ENCODE measurements at regions not wholly inside any gene's neighbourhood (a gene's known extent, or its start where the extent isn't known, plus 50 kb on each side); places are given as distances from the start of the nearest gene placed in this dataset.

- no peaks in the 10 kb centered on the region for H3K27me3 ChIP-seq (ENCODE audit: control insufficient read depth, insufficient read depth, low read length)
- H3K4me3 ChIP-seq (ENCODE audit: low read length): no peak overlapping the region
- no peaks in the 10 kb centered on the region for H3K36me3 ChIP-seq (ENCODE audit: control insufficient read depth, insufficient read depth, low read length)
- H3K9me3 ChIP-seq (ENCODE audit: control insufficient read depth, low read length): no peaks in the 10 kb centered on the region
- H3K9ac ChIP-seq (ENCODE audit: low read length): no peak overlapping the region
- no peaks in the 10 kb centered on the region for H3K4me1 ChIP-seq (ENCODE audit: control insufficient read depth, insufficient read depth, low read length)
These were observed 240.0 kb downstream of the TEX36 start for GRCh38 chr10:125442856-125443540.

- Histone ChIP-seq H3K9ac (ENCODE audit: low read length) (no peak overlapping the region), H3K36me3 (ENCODE audit: control insufficient read depth, insufficient read depth, low read length) (no peaks in the 10 kb centered on the region), H3K9me3 (ENCODE audit: control insufficient read depth, low read length) (no peaks in the 10 kb centered on the region), H3K4me1 (ENCODE audit: control insufficient read depth, insufficient read depth, low read length) (no peaks in the 10 kb centered on the region), H3K4me3 (ENCODE audit: low read length) (no peak overlapping the region), H3K27me3 (ENCODE audit: control insufficient read depth, insufficient read depth, low read length) (no peaks in the 10 kb centered on the region)
These were observed 241.8 kb downstream of the TEX36 start for GRCh38 chr10:125441151-125441550.

DNA sequence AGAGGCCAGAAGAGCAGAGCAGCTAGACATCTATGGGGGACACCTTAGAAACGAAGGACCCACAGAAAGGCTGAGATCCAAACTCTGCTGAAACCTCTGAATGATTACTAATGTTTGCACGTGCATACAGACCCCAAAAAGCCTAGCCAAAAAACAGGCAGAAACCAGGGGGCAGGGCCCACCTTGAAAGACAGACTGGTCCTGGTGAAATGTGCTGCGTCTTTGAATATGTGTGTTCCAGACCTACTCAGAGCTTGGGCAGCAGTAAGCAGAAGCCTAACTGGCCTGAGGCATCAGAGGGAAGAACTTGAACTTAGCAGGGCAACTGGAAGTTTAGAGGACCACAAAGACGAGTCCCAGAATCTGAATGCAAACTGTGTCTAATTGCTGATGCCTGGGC lies 251.8 kb downstream of the TEX36 start:
- H3K27me3 ChIP-seq (ENCODE audit: control insufficient read depth, insufficient read depth, low read length): no peaks in the 10 kb centered on the region
- H3K4me3 ChIP-seq (ENCODE audit: low read length): no peak overlapping the region
- no peak overlapping the region for H3K9ac ChIP-seq (ENCODE audit: low read length)
- H3K9me3 ChIP-seq (ENCODE audit: control insufficient read depth, low read length): no peaks in the 10 kb centered on the region
- H3K4me1 ChIP-seq (ENCODE audit: control insufficient read depth, insufficient read depth, low read length): no peaks in the 10 kb centered on the region
- no peaks in the 10 kb centered on the region for H3K36me3 ChIP-seq (ENCODE audit: control insufficient read depth, insufficient read depth, low read length)

- H3K4me3 ChIP-seq (ENCODE audit: low read length): no peak overlapping the region
- no peaks in the 10 kb centered on the region for H3K9me3 ChIP-seq (ENCODE audit: control insufficient read depth, low read length)
- no peaks in the 10 kb centered on the region for H3K4me1 ChIP-seq (ENCODE audit: control insufficient read depth, insufficient read depth, low read length)
- H3K36me3 ChIP-seq (ENCODE audit: control insufficient read depth, insufficient read depth, low read length): no peaks in the 10 kb centered on the region
- H3K9ac ChIP-seq (ENCODE audit: low read length): no peak overlapping the region
- no peaks in the 10 kb centered on the region for H3K27me3 ChIP-seq (ENCODE audit: control insufficient read depth, insufficient read depth, low read length)
These were observed 254.9 kb downstream of the TEX36 start for GRCh38 chr10:125428054-125428453.

DNA sequence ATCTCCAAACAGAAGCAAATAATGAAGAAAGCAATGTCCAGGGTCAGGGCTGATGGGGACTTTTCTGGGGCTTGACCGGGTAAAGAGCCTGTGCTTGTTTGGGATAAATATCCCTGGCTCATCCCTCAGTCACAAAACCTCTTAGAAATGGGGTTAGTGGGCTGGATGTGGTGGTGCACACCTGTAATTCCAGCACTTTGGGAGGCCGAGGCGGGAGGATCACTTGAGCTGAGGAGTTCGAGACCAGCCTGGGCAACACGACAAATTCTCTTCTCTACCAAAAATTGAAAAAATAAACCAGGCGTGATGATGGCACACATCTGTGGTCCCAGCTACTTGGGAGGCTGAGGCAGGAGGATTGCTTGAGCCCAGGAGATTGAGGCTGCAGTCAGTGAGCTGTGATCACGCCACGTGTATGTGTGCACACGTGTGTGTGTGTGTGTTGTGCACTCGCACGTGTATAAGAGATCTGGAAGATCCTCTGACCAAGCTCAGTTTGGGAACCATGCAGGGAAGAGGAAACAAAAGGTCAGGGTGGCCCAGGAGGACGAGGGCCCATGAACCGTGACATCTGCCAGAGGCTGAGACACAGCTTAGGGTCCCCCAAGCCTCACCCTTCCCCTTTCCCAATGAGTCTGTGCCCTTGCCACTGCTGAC lies 258.6 kb downstream of the TEX36 start:
- no peak overlapping the region for H3K4me3 ChIP-seq (ENCODE audit: low read length)
- H3K9me3 ChIP-seq (ENCODE audit: control insufficient read depth, low read length): no peaks in the 10 kb centered on the region
- no peaks in the 10 kb centered on the region for H3K27me3 ChIP-seq (ENCODE audit: control insufficient read depth, insufficient read depth, low read length)
- H3K36me3 ChIP-seq (ENCODE audit: control insufficient read depth, insufficient read depth, low read length): no peaks in the 10 kb centered on the region
- no peak overlapping the region for H3K9ac ChIP-seq (ENCODE audit: low read length)
- H3K4me1 ChIP-seq (ENCODE audit: control insufficient read depth, insufficient read depth, low read length): no peaks in the 10 kb centered on the region

DNA sequence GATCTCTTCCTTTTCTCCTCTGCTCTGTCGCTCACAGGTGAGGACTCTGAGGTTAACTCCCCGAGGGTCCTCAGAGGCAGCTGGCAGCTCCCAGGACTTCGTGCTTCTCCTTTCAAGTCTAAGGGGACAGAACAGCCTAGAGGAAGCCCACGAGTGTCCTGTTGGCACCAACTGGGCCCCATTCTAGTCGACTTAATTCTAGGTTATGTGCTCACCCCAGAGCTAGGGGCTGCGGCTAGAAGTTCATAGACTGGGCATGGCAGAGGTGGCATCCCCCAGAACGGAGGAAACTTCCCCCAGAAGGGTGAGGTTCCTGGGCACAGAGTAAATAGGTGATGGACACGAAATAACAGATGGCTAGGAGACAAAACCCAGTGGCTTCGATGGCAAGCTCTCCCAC lies 259.4 kb downstream of the TEX36 start:
- Histone ChIP-seq H3K9me3 (ENCODE audit: control insufficient read depth, low read length) (no peaks in the 10 kb centered on the region), H3K36me3 (ENCODE audit: control insufficient read depth, insufficient read depth, low read length) (no peaks in the 10 kb centered on the region), H3K4me3 (ENCODE audit: low read length) (no peak overlapping the region), H3K27me3 (ENCODE audit: control insufficient read depth, insufficient read depth, low read length) (no peaks in the 10 kb centered on the region), H3K9ac (ENCODE audit: low read length) (no peak overlapping the region), H3K4me1 (ENCODE audit: control insufficient read depth, insufficient read depth, low read length) (no peaks in the 10 kb centered on the region)

DNA sequence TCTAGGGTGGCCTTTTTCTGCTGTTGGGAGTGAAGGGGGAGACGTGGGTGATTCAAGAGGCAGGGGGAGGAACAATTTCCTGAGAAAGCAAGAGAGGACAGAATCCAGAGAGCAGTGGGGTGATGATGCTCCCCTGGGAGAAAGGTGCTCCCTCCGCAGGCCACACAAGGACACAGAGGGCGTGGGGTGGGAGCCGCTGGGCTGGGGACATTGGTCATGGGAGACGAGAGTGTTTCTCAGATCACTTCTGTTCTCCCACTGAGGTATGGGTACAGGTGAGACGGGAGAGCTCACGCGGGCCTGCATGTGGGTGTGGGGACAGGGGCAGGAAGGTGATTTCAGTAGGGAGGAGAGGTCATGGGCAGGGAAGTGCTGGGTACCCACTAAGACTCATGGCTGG lies 259.5 kb upstream of the CTBP2 start:
- Histone ChIP-seq H3K9ac (ENCODE audit: low read length) (no peak overlapping the region), H3K4me3 (ENCODE audit: low read length) (no peak overlapping the region), H3K4me1 (ENCODE audit: control insufficient read depth, insufficient read depth, low read length) (peaks cover 3% of the 10 kb centered on the region), H3K9me3 (ENCODE audit: control insufficient read depth, low read length) (no peaks in the 10 kb centered on the region), H3K27me3 (ENCODE audit: control insufficient read depth, insufficient read depth, low read length) (no peaks in the 10 kb centered on the region), H3K36me3 (ENCODE audit: control insufficient read depth, insufficient read depth, low read length) (no peaks in the 10 kb centered on the region)

DNA sequence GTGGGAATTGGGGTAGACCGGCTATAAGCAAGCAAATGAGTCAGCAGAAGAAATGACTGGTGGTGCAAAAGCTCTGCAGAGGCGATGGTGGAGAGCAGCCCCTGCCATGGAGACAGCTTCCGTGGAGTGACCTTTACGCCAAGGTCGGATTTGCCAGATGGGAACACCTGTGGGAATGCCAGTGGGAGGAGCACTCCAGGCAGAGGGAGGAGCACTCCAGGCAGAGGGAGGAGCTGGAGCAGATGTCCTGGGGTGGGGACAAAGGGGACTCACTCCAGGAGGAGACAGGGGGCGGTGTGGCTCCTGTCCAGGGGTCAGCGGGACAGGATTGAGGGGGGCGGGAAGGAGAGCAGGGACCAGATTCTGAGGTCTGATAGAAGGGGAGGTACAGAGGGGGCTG lies 258.8 kb upstream of the CTBP2 start:
- H3K4me3 ChIP-seq (ENCODE audit: low read length): no peak overlapping the region
- H3K36me3 ChIP-seq (ENCODE audit: control insufficient read depth, insufficient read depth, low read length): no peaks in the 10 kb centered on the region
- H3K4me1 ChIP-seq (ENCODE audit: control insufficient read depth, insufficient read depth, low read length): peaks cover 7% of the 10 kb centered on the region
- no peak overlapping the region for H3K9ac ChIP-seq (ENCODE audit: low read length)
- no peaks in the 10 kb centered on the region for H3K9me3 ChIP-seq (ENCODE audit: control insufficient read depth, low read length)
- H3K27me3 ChIP-seq (ENCODE audit: control insufficient read depth, insufficient read depth, low read length): no peaks in the 10 kb centered on the region

DNA sequence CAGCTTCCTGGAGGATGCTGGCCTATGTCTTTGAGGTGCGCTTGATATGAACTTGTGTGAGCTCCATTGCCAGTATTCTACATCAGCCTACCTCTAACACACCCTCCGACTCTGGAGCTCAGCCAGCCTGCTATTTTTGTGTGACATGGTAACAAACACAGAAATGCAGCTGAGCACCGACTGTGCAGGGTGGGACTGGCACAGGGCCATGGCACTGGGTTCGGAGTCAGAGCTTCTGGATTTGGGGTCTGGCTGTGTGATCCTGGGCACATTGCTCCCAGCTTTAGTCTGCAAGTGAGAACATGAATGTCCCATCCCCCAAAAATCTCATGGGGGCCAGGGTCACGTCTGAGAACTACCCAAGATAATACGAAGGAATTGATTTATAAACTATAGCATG lies 257.2 kb upstream of the CTBP2 start:
- H3K27me3 ChIP-seq (ENCODE audit: control insufficient read depth, insufficient read depth, low read length): no peaks in the 10 kb centered on the region
- no peak overlapping the region for H3K4me3 ChIP-seq (ENCODE audit: low read length)
- no peaks in the 10 kb centered on the region for H3K36me3 ChIP-seq (ENCODE audit: control insufficient read depth, insufficient read depth, low read length)
- H3K9ac ChIP-seq (ENCODE audit: low read length): no peak overlapping the region
- H3K9me3 ChIP-seq (ENCODE audit: control insufficient read depth, low read length): no peaks in the 10 kb centered on the region
- peaks cover 7% of the 10 kb centered on the region for H3K4me1 ChIP-seq (ENCODE audit: control insufficient read depth, insufficient read depth, low read length)

DNA sequence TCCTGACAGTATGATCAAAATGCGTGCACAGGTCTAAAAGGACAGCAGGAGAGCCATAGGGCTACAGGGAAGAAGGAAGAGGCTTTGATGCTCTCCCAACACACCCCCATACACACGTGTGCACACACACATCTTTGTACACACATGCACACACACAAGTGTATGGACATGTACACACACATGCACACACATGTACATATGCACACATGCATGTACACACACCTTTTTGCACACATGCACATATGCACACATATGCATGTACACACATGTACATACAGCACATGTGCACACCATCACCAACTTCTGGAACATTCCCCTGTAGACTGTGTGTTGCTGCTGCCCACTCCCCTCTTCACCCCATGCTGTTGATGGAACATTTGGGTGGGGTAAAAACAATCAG lies 255.6 kb upstream of the CTBP2 start:
- no peaks in the 10 kb centered on the region for H3K27me3 ChIP-seq (ENCODE audit: control insufficient read depth, insufficient read depth, low read length)
- no peaks in the 10 kb centered on the region for H3K9me3 ChIP-seq (ENCODE audit: control insufficient read depth, low read length)
- H3K4me3 ChIP-seq (ENCODE audit: low read length): no peak overlapping the region
- no peak overlapping the region for H3K9ac ChIP-seq (ENCODE audit: low read length)
- H3K36me3 ChIP-seq (ENCODE audit: control insufficient read depth, insufficient read depth, low read length): no peaks in the 10 kb centered on the region
- H3K4me1 ChIP-seq (ENCODE audit: control insufficient read depth, insufficient read depth, low read length): peaks cover 7% of the 10 kb centered on the region

DNA sequence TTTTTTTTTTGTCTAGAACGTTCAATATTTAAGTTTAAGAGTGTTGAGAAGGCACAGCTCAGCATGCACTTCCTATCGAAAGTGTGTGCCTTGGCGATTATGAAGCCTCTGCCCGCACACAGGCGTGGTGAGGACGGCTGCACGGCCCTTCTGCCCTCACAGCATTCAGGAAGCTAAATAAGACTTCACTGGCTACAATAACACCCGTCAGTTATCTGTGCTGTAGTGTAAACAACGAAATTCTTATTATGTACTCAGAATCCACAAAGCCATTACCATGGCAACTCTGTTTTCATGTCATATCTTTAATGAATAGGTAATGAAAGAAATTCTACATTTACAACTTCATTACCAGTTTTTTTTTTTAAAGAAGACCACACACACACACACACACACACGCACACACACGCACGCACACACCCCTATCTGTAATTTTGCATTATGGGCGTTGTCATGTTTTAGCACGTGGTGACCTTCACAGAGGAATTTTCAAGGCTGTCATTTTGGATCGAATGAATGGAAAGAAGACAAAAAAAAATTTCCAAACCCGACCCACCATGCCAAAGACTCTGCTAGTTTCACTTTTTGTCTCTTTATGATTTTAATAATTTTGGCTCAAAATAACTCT lies 254.8 kb upstream of the CTBP2 start:
- H3K4me3 ChIP-seq (ENCODE audit: low read length): no peak overlapping the region
- no peaks in the 10 kb centered on the region for H3K36me3 ChIP-seq (ENCODE audit: control insufficient read depth, insufficient read depth, low read length)
- H3K9ac ChIP-seq (ENCODE audit: low read length): peak overlapping the region; percentile 15
- H3K9me3 ChIP-seq (ENCODE audit: control insufficient read depth, low read length): no peaks in the 10 kb centered on the region
- no peaks in the 10 kb centered on the region for H3K27me3 ChIP-seq (ENCODE audit: control insufficient read depth, insufficient read depth, low read length)
- peaks cover 7% of the 10 kb centered on the region for H3K4me1 ChIP-seq (ENCODE audit: control insufficient read depth, insufficient read depth, low read length)

DNA sequence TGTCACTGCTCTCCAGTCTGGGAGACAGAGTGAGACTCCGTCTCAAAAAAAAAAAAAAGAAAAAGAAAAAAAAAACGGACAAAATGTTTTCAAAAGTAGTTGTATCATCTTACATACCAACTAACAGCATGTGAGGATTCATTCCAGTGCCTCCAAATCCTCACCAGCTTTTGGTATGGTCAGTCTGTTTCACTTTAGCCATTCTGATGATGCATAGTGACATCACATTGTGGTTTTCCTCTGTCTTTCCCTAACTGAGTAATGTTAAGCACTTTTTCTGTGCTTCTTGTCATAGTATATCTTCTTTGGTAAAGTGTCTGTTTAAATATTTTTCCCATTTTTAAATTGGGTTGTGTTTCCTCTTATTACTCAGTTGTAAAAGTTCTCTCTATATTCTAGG lies 251.4 kb upstream of the CTBP2 start:
- Histone ChIP-seq H3K9me3 (ENCODE audit: control insufficient read depth, low read length) (no peaks in the 10 kb centered on the region), H3K4me1 (ENCODE audit: control insufficient read depth, insufficient read depth, low read length) (peaks cover 7% of the 10 kb centered on the region), H3K4me3 (ENCODE audit: low read length) (no peak overlapping the region), H3K9ac (ENCODE audit: low read length) (no peak overlapping the region), H3K27me3 (ENCODE audit: control insufficient read depth, insufficient read depth, low read length) (no peaks in the 10 kb centered on the region), H3K36me3 (ENCODE audit: control insufficient read depth, insufficient read depth, low read length) (no peaks in the 10 kb centered on the region)

All from mucosa of stomach (tissue), 1 donor.